ENCODE measurements at regions not wholly inside any gene's neighbourhood (a gene's known extent, or its start where the extent isn't known, plus 50 kb on each side); places are given as distances from the start of the nearest gene placed in this dataset.
A peak's percentile ranks its signal among the peaks of the same experiment; 100 is the strongest.
"Not testable (repeated sequence)": the region's sequence is repeated elsewhere in the genome, so short reads cannot be mapped to it uniquely, and the experiment has no call there.

GRCh38 chr3:43817825-43818224, 127.1 kb downstream of the ABHD5 start:
- in situ Hi-C loops (cut with HindIII; ENCODE audit: low sequenced_read_pairs), result no loop called here
- no peak for DNase-seq (ENCODE audit: low spot score)

GRCh38 chr3:43818229-43818628, 127.5 kb downstream of the ABHD5 start:
- no peak for DNase-seq (ENCODE audit: low spot score)
- in situ Hi-C loops (cut with HindIII; ENCODE audit: low sequenced_read_pairs), result no loop called here

GRCh38 chr3:43838009-43838758, 147.4 kb downstream of the ABHD5 start:
- DNase-seq (ENCODE audit: low spot score), result no peak
- in situ Hi-C loops (cut with HindIII; ENCODE audit: low sequenced_read_pairs), result no loop called here

- no peak for DNase-seq (ENCODE audit: low spot score)
- in situ Hi-C loops (cut with HindIII; ENCODE audit: low sequenced_read_pairs), result no loop called here
Observed at GRCh38 chr3:43838877-43839276, 148.1 kb downstream of the ABHD5 start.

- in situ Hi-C loops (cut with HindIII; ENCODE audit: low sequenced_read_pairs), result no loop called here
- DNase-seq (ENCODE audit: low spot score), result no peak
Observed at GRCh38 chr3:43843386-43843785, 152.6 kb downstream of the ABHD5 start.

- no peak for DNase-seq (ENCODE audit: low spot score)
- in situ Hi-C loops (cut with HindIII; ENCODE audit: low sequenced_read_pairs), result no loop called here
Observed at GRCh38 chr3:43844757-43845156, 154.0 kb downstream of the ABHD5 start.

GRCh38 chr3:43845553-43845952, 154.8 kb downstream of the ABHD5 start:
- DNase-seq (ENCODE audit: low spot score); in situ Hi-C loops (cut with HindIII; ENCODE audit: low sequenced_read_pairs): not testable (repeated sequence)

GRCh38 chr3:43852066-43852465, 161.3 kb downstream of the ABHD5 start:
- DNase-seq (ENCODE audit: low spot score), result no peak
- in situ Hi-C loops (cut with HindIII; ENCODE audit: low sequenced_read_pairs), result no loop called here

- in situ Hi-C loops (cut with HindIII; ENCODE audit: low sequenced_read_pairs), result no loop called here
- DNase-seq (ENCODE audit: low spot score), result no peak
Observed at GRCh38 chr3:43854283-43854682, 163.5 kb downstream of the ABHD5 start.

GRCh38 chr3:43854916-43855315, 164.2 kb downstream of the ABHD5 start:
- in situ Hi-C loops (cut with HindIII; ENCODE audit: low sequenced_read_pairs), result no loop called here
- no peak for DNase-seq (ENCODE audit: low spot score)

GRCh38 chr3:43855674-43856299, 165.0 kb downstream of the ABHD5 start:
- in situ Hi-C loops (cut with HindIII; ENCODE audit: low sequenced_read_pairs), result no loop called here

GRCh38 chr3:43856351-43856750, 165.6 kb downstream of the ABHD5 start:
- no peak for DNase-seq (ENCODE audit: low spot score)

More at GRCh38 chr3:43855674-43856299, 165.0 kb downstream of the ABHD5 start:
- peak; percentile 39 for DNase-seq (ENCODE audit: low spot score)

GRCh38 chr3:43856761-43857160, 166.0 kb downstream of the ABHD5 start:
- no peak for DNase-seq (ENCODE audit: low spot score)
- in situ Hi-C loops (cut with HindIII; ENCODE audit: low sequenced_read_pairs), result no loop called here

More at GRCh38 chr3:43856351-43856750, 165.6 kb downstream of the ABHD5 start:
- in situ Hi-C loops (cut with HindIII; ENCODE audit: low sequenced_read_pairs), result no loop called here

- in situ Hi-C loops (cut with HindIII; ENCODE audit: low sequenced_read_pairs), result no loop called here
- DNase-seq (ENCODE audit: low spot score), result no peak
Observed at GRCh38 chr3:43857361-43858293, 166.9 kb downstream of the ABHD5 start.

- in situ Hi-C loops (cut with HindIII; ENCODE audit: low sequenced_read_pairs), result no loop called here
- DNase-seq (ENCODE audit: low spot score), result no peak
Observed at GRCh38 chr3:43858294-43858701, 167.6 kb downstream of the ABHD5 start.

GRCh38 chr3:43859766-43860165, 169.0 kb downstream of the ABHD5 start:
- in situ Hi-C loops (cut with HindIII; ENCODE audit: low sequenced_read_pairs), result no loop called here
- no peak for DNase-seq (ENCODE audit: low spot score)

- in situ Hi-C loops (cut with HindIII; ENCODE audit: low sequenced_read_pairs), result no loop called here
- DNase-seq (ENCODE audit: low spot score), result no peak
Observed at GRCh38 chr3:43861635-43862034, 170.9 kb downstream of the ABHD5 start.

GRCh38 chr3:43862470-43862869, 171.7 kb downstream of the ABHD5 start:
- DNase-seq (ENCODE audit: low spot score), result no peak
- in situ Hi-C loops (cut with HindIII; ENCODE audit: low sequenced_read_pairs), result no loop called here

- DNase-seq (ENCODE audit: low spot score), result no peak
Observed at GRCh38 chr3:43862992-43863805, 172.5 kb downstream of the ABHD5 start.

More at GRCh38 chr3:43862992-43863805, 172.5 kb downstream of the ABHD5 start:
- in situ Hi-C loops (cut with HindIII; ENCODE audit: low sequenced_read_pairs), result no loop called here
